Head of caudate nucleus (tissue), 42 donors: ENCODE measurements at regions not wholly inside any gene's neighbourhood (a gene's known extent, or its start where the extent isn't known, plus 50 kb on each side); places are given as distances from the start of the nearest gene placed in this dataset.

Experiments used
- DNase-seq, 42 donors: peaks; one replicate each; pipeline versions ENCODE4 v3.0.0 to v3.0.0-alpha.2; 2020 to 2021; ENCODE audit warnings: mixed read lengths in 7 of 42
- intact Hi-C: fragments of 100-400 bp; cut with DNase I; formaldehyde crosslinking; loops from one replicate; pipeline ENCODE4 v1.15.0; 2022

DNA sequence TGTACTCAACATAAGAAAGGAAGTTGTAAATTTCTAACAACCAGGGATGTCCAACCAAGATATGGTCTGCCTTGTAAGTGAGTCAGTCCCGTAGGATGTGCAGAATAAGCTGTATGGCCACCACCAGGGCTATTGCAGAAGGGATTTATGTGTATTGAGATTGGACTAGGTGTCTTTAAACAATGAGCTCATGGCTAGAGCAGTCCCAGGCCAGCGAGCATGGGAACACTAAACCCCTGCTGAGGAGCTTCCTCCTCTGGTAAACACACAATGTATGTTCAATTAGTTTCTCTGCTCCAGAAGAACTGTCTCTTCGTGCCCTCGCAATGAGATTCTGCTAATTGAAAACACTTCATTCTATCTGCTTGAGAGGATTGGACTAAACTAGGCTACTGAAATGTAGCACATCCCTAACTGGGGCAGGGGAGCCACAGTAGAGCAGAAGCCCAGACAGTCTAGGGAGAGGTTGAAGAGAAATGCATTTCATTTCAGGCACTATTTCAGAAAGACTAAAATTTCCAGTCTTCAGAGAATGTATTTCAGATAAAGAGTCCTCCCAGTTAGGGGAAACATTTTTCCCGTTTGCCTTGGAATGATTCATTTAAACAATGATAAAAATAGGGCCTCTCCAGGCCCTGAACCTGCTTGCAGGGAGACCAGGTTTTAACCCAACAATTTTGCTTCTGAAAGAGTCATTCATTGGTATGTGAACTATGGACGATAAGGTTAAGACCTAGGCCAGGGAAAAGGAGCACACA lies 154.7 kb downstream of the FAM114A2 start:
- no peak for DNase-seq

GRCh38 chr5:153881687-153882086 lies 157.0 kb downstream of the FAM114A2 start:
- DNase-seq = no peak
- intact Hi-C loops = no loop called here

More for the DNA sequence above, 154.7 kb downstream of the FAM114A2 start:
- intact Hi-C loops = no loop called here

- intact Hi-C loops = no loop called here
Observed at GRCh38 chr5:153880106-153880505, 158.6 kb downstream of the FAM114A2 start.

GRCh38 chr5:153879596-153879995 lies 159.1 kb downstream of the FAM114A2 start:
- intact Hi-C loops = no loop called here
- no peak for DNase-seq

More at GRCh38 chr5:153880106-153880505, 158.6 kb downstream of the FAM114A2 start:
- DNase-seq = no peak

GRCh38 chr5:153866176-153866575 lies 172.5 kb downstream of the FAM114A2 start:
- no peak for DNase-seq
- intact Hi-C loops = no loop called here

GRCh38 chr5:153865016-153865415 lies 173.7 kb downstream of the FAM114A2 start:
- intact Hi-C loops = no loop called here
- DNase-seq = no peak

DNA sequence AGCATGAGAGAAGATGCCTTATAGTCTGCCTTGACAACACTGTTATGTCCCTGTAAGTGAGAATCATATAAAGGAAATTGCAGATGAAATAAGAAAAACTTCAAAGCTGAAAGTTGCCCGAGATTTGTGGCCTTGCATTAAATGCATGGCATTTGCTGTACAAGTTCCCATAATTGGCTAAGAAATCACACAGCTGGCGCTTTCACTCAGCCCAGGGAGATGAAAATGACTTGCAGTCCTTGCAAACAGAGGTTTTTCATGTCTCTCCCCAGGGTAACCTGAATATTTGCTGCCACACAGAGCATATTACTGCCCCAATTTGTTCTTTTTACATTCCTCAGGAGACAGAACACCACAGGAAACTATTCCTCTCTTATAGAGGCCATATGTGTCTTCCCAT lies 174.8 kb downstream of the FAM114A2 start:
- DNase-seq = no peak
- intact Hi-C loops = no loop called here
